ENCODE measurements at regions not wholly inside any gene's neighbourhood (a gene's known extent, or its start where the extent isn't known, plus 50 kb on each side); places are given as distances from the start of the nearest gene placed in this dataset.
A peak's percentile ranks its signal among the peaks of the same experiment; 100 is the strongest.

- no peaks in the 10 kb centered on the region for H3K9me3 ChIP-seq (ENCODE audit: control insufficient read depth, low read length)
- H3K4me3 Mint-ChIP-seq = no peak overlapping the region
- peaks cover 3% of the 10 kb centered on the region for H3K27me3 Mint-ChIP-seq (ENCODE audit: insufficient read depth)
- H3K27me3 ChIP-seq (ENCODE audit: control insufficient read depth, insufficient read depth, low read length, poor library complexity, severe bottlenecking) = no peaks in the 10 kb centered on the region
- H3K4me1 ChIP-seq (ENCODE audit: control insufficient read depth, insufficient read depth, low read length) = peaks cover 3% of the 10 kb centered on the region
- no peaks in the 10 kb centered on the region for H3K36me3 Mint-ChIP-seq (ENCODE audit: low read depth)
- peak; percentile 38 for DNase-seq
- no peak overlapping the region for H3K27ac ChIP-seq (ENCODE audit: low read depth, low read length)
- no peak for TF ChIP-seq CTCF (conservative IDR thresholded peaks at IDR 0.05)
- WGBS, 2 experiments (ENCODE audit: insufficient coverage in 1 of 2, insufficient read length in 1 of 2) = 91 to 94% methylated on average over 10 to 13 of the region's 13 CpGs
- H3K4me1 Mint-ChIP-seq = peaks cover 7% of the 10 kb centered on the region
- no peak overlapping the region for H3K27ac Mint-ChIP-seq
- H3K4me3 ChIP-seq (ENCODE audit: low read length) = no peak overlapping the region
- no peaks in the 10 kb centered on the region for H3K36me3 ChIP-seq (ENCODE audit: control insufficient read depth, insufficient read depth, low read length)
- no peaks in the 10 kb centered on the region for H3K9me3 Mint-ChIP-seq
- H3K9ac ChIP-seq (ENCODE audit: extremely low read depth, low read length, poor library complexity, severe bottlenecking) = no peak overlapping the region
These were observed 59.9 kb upstream of the KLF13 start for GRCh38 chr15:31266712-31267111.

- Histone ChIP-seq H3K9me3 (ENCODE audit: control insufficient read depth, low read length) (no peaks in the 10 kb centered on the region), H3K4me1 (ENCODE audit: control insufficient read depth, insufficient read depth, low read length) (peaks cover 3% of the 10 kb centered on the region), H3K36me3 (ENCODE audit: control insufficient read depth, insufficient read depth, low read length) (no peaks in the 10 kb centered on the region), H3K27me3 (ENCODE audit: control insufficient read depth, insufficient read depth, low read length, poor library complexity, severe bottlenecking) (no peaks in the 10 kb centered on the region), H3K4me3 (ENCODE audit: low read length) (no peak overlapping the region), H3K9ac (ENCODE audit: extremely low read depth, low read length, poor library complexity, severe bottlenecking) (no peak overlapping the region), H3K27ac (ENCODE audit: low read depth, low read length) (no peak overlapping the region)
- no peak for TF ChIP-seq CTCF (conservative IDR thresholded peaks at IDR 0.05)
- no peaks in the 10 kb centered on the region for H3K9me3 Mint-ChIP-seq
- no peaks in the 10 kb centered on the region for H3K36me3 Mint-ChIP-seq (ENCODE audit: low read depth)
- no peak overlapping the region for H3K27ac Mint-ChIP-seq
- DNase-seq = no peak
- H3K4me3 Mint-ChIP-seq = no peak overlapping the region
- H3K4me1 Mint-ChIP-seq = peaks cover 7% of the 10 kb centered on the region
- peaks cover 3% of the 10 kb centered on the region for H3K27me3 Mint-ChIP-seq (ENCODE audit: insufficient read depth)
- 81 to 91% methylated on average over 6 to 20 of the region's 20 CpGs for WGBS, 2 experiments (ENCODE audit: insufficient coverage in 1 of 2, insufficient read length in 1 of 2)
These were observed 59.2 kb upstream of the KLF13 start for GRCh38 chr15:31267161-31268107.

- Histone ChIP-seq H3K27me3 (ENCODE audit: control insufficient read depth, insufficient read depth, low read length, poor library complexity, severe bottlenecking) (no peaks in the 10 kb centered on the region), H3K36me3 (ENCODE audit: control insufficient read depth, insufficient read depth, low read length) (no peaks in the 10 kb centered on the region), H3K4me1 (ENCODE audit: control insufficient read depth, insufficient read depth, low read length) (peaks cover 3% of the 10 kb centered on the region), H3K4me3 (ENCODE audit: low read length) (no peak overlapping the region), H3K27ac (ENCODE audit: low read depth, low read length) (no peak overlapping the region), H3K9ac (ENCODE audit: extremely low read depth, low read length, poor library complexity, severe bottlenecking) (no peak overlapping the region), H3K9me3 (ENCODE audit: control insufficient read depth, low read length) (no peaks in the 10 kb centered on the region)
- Mint-ChIP-seq H3K27ac (no peak overlapping the region), H3K4me1 (peaks cover 7% of the 10 kb centered on the region), H3K4me3 (no peak overlapping the region), H3K9me3 (no peaks in the 10 kb centered on the region), H3K27me3 (ENCODE audit: insufficient read depth) (peaks cover 3% of the 10 kb centered on the region), H3K36me3 (ENCODE audit: low read depth) (no peaks in the 10 kb centered on the region)
- no peak for TF ChIP-seq CTCF (conservative IDR thresholded peaks at IDR 0.05)
- WGBS, 2 experiments (ENCODE audit: insufficient coverage in 1 of 2, insufficient read length in 1 of 2) = 79 to 95% methylated on average over 2 of the region's 2 CpGs
- DNase-seq = no peak
These were observed 58.5 kb upstream of the KLF13 start for GRCh38 chr15:31268108-31268501.

Measured in endodermal cell (in vitro differentiated cells).